Liver (tissue), 8 donors: ENCODE measurements at regions not wholly inside any gene's neighbourhood (a gene's known extent, or its start where the extent isn't known, plus 50 kb on each side); places are given as distances from the start of the nearest gene placed in this dataset.

Source experiments
- DNase-seq: peaks from one replicate; pipeline ENCODE4 v3.0.0-alpha.2; 2017; ENCODE audit warnings: low spot score
- H3K27ac ChIP-seq, 2 donors: one replicate each; pipeline ENCODE4 v1.7.0; 2013; ENCODE audit warnings: inconsistent platforms in 2 of 2, low read length in 2 of 2, control low read depth in 1 of 2, low read depth in 1 of 2, mild to moderate bottlenecking in 1 of 2
- H3K27me3 ChIP-seq, 4 donors: one replicate each; pipeline versions ENCODE4 v1.6.1 to v1.7.0; 2013; ENCODE audit warnings: low read length in 3 of 4, inconsistent platforms in 1 of 4, mild to moderate bottlenecking in 1 of 4, moderate library complexity in 1 of 4; ENCODE audit not compliant: control insufficient read depth in 4 of 4, insufficient read depth in 4 of 4
- H3K36me3 ChIP-seq, 4 donors: one replicate each; pipeline versions ENCODE4 v1.6.1 to v1.7.0; 2013; ENCODE audit warnings: low read length in 3 of 4, mild to moderate bottlenecking in 3 of 4, low read depth in 1 of 4, moderate library complexity in 1 of 4; ENCODE audit not compliant: control insufficient read depth in 4 of 4, insufficient read depth in 3 of 4
- H3K4me1 ChIP-seq, 4 donors: one replicate each; pipeline versions ENCODE4 v1.6.1 to v1.7.0; 2013; ENCODE audit warnings: low read length in 3 of 4, mild to moderate bottlenecking in 3 of 4, moderate library complexity in 1 of 4; ENCODE audit not compliant: control insufficient read depth in 4 of 4, insufficient read depth in 4 of 4
- H3K4me3 ChIP-seq, 3 donors: one replicate each; pipeline versions ENCODE4 v1.6.1 to v1.7.0; 2013; ENCODE audit warnings: low read length in 3 of 3, control low read depth in 1 of 3, low read depth in 1 of 3, mild to moderate bottlenecking in 1 of 3
- H3K9ac ChIP-seq, 2 donors: one replicate each; pipeline ENCODE4 v1.7.0; 2013; ENCODE audit warnings: low read length in 2 of 2, mild to moderate bottlenecking in 2 of 2, moderate library complexity in 2 of 2, control low read depth in 1 of 2, low read depth in 1 of 2
- H3K9me3 ChIP-seq, 4 donors: one replicate each; pipeline versions ENCODE4 v1.6.1 to v1.7.0; 2013; ENCODE audit warnings: low read length in 3 of 4; ENCODE audit not compliant: control insufficient read depth in 4 of 4
- EGR1 ChIP-seq, 2 donors: IDR thresholded peaks; 2 replicates each; pipeline ENCODE4 v1.6.1; 2016 to 2018; ENCODE audit warnings: antibody characterized with exemption in 2 of 2, low read depth in 2 of 2
- FOXA1 ChIP-seq: IDR thresholded peaks from 2 replicates; pipeline ENCODE4 v1.6.1; 2016; ENCODE audit warnings: antibody characterized with exemption
- FOXA2 ChIP-seq: IDR thresholded peaks from 2 replicates; pipeline ENCODE4 v1.6.1; 2016; ENCODE audit warnings: antibody characterized with exemption
- GABPA ChIP-seq, 2 donors: IDR thresholded peaks in 1 of 2; conservative IDR thresholded peaks in 1 of 2; 2 replicates each; pipeline ENCODE4 v1.6.1; 2016; ENCODE audit warnings: antibody characterized with exemption in 2 of 2, mild to moderate bottlenecking in 1 of 2, moderate library complexity in 1 of 2
- HNF4A ChIP-seq, 2 donors: conservative IDR thresholded peaks; 2 replicates each; pipeline ENCODE4 v1.6.1; 2016; ENCODE audit warnings: antibody characterized with exemption in 2 of 2, mild to moderate bottlenecking in 2 of 2
- HNF4G ChIP-seq: IDR thresholded peaks from 2 replicates; pipeline ENCODE4 v1.6.1; 2016; ENCODE audit warnings: antibody characterized with exemption
- JUND ChIP-seq, 2 donors: IDR thresholded peaks; 2 replicates each; pipeline ENCODE4 v1.6.1; 2016; ENCODE audit warnings: antibody characterized with exemption in 2 of 2
- NR2F2 ChIP-seq: IDR thresholded peaks from 2 replicates; pipeline ENCODE4 v1.6.1; 2016; ENCODE audit warnings: antibody characterized with exemption
- RAD21 ChIP-seq, 2 donors: IDR thresholded peaks; 2 replicates each; pipeline ENCODE4 v1.6.1; 2016; ENCODE audit warnings: antibody characterized with exemption in 2 of 2, mild to moderate bottlenecking in 2 of 2
- RXRA ChIP-seq, 2 donors: IDR thresholded peaks; 2 replicates each; pipeline ENCODE4 v1.6.1; 2017 to 2018; ENCODE audit warnings: antibody characterized with exemption in 2 of 2, mild to moderate bottlenecking in 1 of 2
- SP1 ChIP-seq: IDR thresholded peaks from 2 replicates; pipeline ENCODE4 v1.6.1; 2018; ENCODE audit warnings: antibody characterized with exemption, mild to moderate bottlenecking
- TAF1 ChIP-seq: conservative IDR thresholded peaks from 2 replicates; pipeline ENCODE4 v1.6.1; 2016; ENCODE audit warnings: antibody characterized with exemption, mild to moderate bottlenecking
- YY1 ChIP-seq: IDR thresholded peaks from 2 replicates; pipeline ENCODE4 v1.6.1; 2016; ENCODE audit warnings: antibody characterized with exemption, mild to moderate bottlenecking
- WGBS: extraction: QIAGEN DNeasy Blood & Tissue Kit; methylation state at CpG from one replicate; pipeline ENCODE4 v1.1.7; 2013; 5-methylcytosine and 5-hydroxymethylcytosine counted together
- TF ChIP-seq, protein P1 (sequence below): IDR thresholded peaks from 2 replicates; pipeline ENCODE4 v1.6.1; 2016; ENCODE audit warnings: antibody characterized with exemption
- TF ChIP-seq, protein P2 (sequence below): IDR thresholded peaks from 2 replicates; pipeline ENCODE4 v1.6.1; 2016; ENCODE audit warnings: antibody characterized with exemption
- TF ChIP-seq, protein P3 (sequence below): fragments of 150-350 bp; IDR thresholded peaks from 2 replicates; pipeline ENCODE4 v1.5.1; 2017; ENCODE audit warnings: improper control_type of control experiment, low read depth, low read length; ENCODE audit not compliant: missing input control
- TF ChIP-seq, protein P4 (sequence below): IDR thresholded peaks from 2 replicates; pipeline ENCODE4 v1.6.1; 2016; ENCODE audit warnings: antibody characterized with exemption
- TF ChIP-seq, protein P5 (sequence below): IDR thresholded peaks from 2 replicates; pipeline ENCODE4 v1.6.1; 2016; ENCODE audit warnings: antibody characterized with exemption, mild to moderate bottlenecking
- donor health status: healthy.
- donor health status: healthy.
- donor health status: healthy.
- donor health status: healthy.
- donor health status: healthy.

DNA sequence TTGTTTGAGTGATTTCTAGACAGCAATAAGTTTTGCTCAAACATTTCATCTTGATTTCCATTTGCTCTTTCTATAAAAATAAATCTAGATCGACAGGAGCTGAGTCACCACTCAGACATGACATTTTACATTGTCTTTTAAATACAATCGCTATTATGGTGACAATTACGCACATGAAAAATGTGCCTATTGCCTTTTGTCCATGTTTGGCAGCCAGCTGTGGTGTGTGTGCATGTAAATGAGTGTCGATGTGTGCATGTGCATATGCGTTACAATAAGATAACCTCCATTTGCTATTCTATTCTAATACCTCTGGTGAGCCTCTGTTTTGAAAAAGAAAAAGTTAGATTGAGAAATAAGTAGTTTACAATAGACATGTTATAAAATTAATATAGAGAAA lies 89.7 kb upstream of the GRM7 start:
- WGBS: 74% methylated on average over 5 of the region's 5 CpGs
- H3K36me3 ChIP-seq: no peaks in the 10 kb centered on the region
- TF ChIP-seq, protein P1, sequence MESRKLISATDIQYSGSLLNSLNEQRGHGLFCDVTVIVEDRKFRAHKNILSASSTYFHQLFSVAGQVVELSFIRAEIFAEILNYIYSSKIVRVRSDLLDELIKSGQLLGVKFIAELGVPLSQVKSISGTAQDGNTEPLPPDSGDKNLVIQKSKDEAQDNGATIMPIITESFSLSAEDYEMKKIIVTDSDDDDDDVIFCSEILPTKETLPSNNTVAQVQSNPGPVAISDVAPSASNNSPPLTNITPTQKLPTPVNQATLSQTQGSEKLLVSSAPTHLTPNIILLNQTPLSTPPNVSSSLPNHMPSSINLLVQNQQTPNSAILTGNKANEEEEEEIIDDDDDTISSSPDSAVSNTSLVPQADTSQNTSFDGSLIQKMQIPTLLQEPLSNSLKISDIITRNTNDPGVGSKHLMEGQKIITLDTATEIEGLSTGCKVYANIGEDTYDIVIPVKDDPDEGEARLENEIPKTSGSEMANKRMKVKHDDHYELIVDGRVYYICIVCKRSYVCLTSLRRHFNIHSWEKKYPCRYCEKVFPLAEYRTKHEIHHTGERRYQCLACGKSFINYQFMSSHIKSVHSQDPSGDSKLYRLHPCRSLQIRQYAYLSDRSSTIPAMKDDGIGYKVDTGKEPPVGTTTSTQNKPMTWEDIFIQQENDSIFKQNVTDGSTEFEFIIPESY: no peak
- TF ChIP-seq, protein P2, sequence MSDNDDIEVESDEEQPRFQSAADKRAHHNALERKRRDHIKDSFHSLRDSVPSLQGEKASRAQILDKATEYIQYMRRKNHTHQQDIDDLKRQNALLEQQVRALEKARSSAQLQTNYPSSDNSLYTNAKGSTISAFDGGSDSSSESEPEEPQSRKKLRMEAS: no peak
- TF ChIP-seq FOXA1 (no peak), RXRA (IDR thresholded peaks at IDR 0.05) (no peak), RAD21 (IDR thresholded peaks at IDR 0.05) (no peak), JUND (IDR thresholded peaks at IDR 0.05) (no peak), GABPA (IDR thresholded peaks at IDR 0.05 in 1 of 2, conservative IDR thresholded peaks at IDR 0.05 in 1 of 2) (no peak), HNF4G (no peak), TAF1 (no peak), NR2F2 (no peak), SP1 (no peak), HNF4A (conservative IDR thresholded peaks at IDR 0.05) (no peak), EGR1 (IDR thresholded peaks at IDR 0.05; ENCODE audit: low read depth in 2 of 2) (no peak), YY1 (no peak), FOXA2 (no peak)
- TF ChIP-seq, protein P3, sequence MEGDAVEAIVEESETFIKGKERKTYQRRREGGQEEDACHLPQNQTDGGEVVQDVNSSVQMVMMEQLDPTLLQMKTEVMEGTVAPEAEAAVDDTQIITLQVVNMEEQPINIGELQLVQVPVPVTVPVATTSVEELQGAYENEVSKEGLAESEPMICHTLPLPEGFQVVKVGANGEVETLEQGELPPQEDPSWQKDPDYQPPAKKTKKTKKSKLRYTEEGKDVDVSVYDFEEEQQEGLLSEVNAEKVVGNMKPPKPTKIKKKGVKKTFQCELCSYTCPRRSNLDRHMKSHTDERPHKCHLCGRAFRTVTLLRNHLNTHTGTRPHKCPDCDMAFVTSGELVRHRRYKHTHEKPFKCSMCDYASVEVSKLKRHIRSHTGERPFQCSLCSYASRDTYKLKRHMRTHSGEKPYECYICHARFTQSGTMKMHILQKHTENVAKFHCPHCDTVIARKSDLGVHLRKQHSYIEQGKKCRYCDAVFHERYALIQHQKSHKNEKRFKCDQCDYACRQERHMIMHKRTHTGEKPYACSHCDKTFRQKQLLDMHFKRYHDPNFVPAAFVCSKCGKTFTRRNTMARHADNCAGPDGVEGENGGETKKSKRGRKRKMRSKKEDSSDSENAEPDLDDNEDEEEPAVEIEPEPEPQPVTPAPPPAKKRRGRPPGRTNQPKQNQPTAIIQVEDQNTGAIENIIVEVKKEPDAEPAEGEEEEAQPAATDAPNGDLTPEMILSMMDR: no peak
- TF ChIP-seq, protein P4, sequence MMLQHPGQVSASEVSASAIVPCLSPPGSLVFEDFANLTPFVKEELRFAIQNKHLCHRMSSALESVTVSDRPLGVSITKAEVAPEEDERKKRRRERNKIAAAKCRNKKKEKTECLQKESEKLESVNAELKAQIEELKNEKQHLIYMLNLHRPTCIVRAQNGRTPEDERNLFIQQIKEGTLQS: no peak
- TF ChIP-seq, protein P5, sequence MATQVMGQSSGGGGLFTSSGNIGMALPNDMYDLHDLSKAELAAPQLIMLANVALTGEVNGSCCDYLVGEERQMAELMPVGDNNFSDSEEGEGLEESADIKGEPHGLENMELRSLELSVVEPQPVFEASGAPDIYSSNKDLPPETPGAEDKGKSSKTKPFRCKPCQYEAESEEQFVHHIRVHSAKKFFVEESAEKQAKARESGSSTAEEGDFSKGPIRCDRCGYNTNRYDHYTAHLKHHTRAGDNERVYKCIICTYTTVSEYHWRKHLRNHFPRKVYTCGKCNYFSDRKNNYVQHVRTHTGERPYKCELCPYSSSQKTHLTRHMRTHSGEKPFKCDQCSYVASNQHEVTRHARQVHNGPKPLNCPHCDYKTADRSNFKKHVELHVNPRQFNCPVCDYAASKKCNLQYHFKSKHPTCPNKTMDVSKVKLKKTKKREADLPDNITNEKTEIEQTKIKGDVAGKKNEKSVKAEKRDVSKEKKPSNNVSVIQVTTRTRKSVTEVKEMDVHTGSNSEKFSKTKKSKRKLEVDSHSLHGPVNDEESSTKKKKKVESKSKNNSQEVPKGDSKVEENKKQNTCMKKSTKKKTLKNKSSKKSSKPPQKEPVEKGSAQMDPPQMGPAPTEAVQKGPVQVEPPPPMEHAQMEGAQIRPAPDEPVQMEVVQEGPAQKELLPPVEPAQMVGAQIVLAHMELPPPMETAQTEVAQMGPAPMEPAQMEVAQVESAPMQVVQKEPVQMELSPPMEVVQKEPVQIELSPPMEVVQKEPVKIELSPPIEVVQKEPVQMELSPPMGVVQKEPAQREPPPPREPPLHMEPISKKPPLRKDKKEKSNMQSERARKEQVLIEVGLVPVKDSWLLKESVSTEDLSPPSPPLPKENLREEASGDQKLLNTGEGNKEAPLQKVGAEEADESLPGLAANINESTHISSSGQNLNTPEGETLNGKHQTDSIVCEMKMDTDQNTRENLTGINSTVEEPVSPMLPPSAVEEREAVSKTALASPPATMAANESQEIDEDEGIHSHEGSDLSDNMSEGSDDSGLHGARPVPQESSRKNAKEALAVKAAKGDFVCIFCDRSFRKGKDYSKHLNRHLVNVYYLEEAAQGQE: no peak
- no peak overlapping the region for H3K27ac ChIP-seq
- no peak for DNase-seq
- H3K4me3 ChIP-seq: no peak overlapping the region
- no peaks in the 10 kb centered on the region for H3K4me1 ChIP-seq
- H3K9me3 ChIP-seq: no peaks in the 10 kb centered on the region
- H3K9ac ChIP-seq: no peak overlapping the region
- H3K27me3 ChIP-seq: peaks cover 0 to 4% (median 0%) of the 10 kb centered on the region in 4 donors
